T-cell (primary cell): ENCODE measurements at regions not wholly inside any gene's neighbourhood (a gene's known extent, or its start where the extent isn't known, plus 50 kb on each side); places are given as distances from the start of the nearest gene placed in this dataset.
"Not testable (repeated sequence)": the region's sequence is repeated elsewhere in the genome, so short reads cannot be mapped to it uniquely, and the experiment has no call there.

Experiments used
- ATAC-seq, 4 experiments: fragments of 200-7000 bp in 3 of 4; fragments of 150-1000 bp in 1 of 4; cut with Tn5 transposase; replicated peaks in 1 of 4; 1 replicate in 3 of 4; 2 replicates in 1 of 4; pipeline ENCODE4 v1.10.0; 2021; ENCODE audit warnings: moderate library complexity in 3 of 4, mild to moderate bottlenecking in 2 of 4, moderate number of reproducible peaks in 1 of 4
- CTCF ChIA-PET, 2 donors: fragments of 300-600 bp; sonication (Branson Sonifier 250); formaldehyde crosslinking; loops; one replicate each; lab custom pipeline; 2022; ENCODE audit warnings: antibody characterized with exemption in 2 of 2; lab: Charles Lee
- POLR2A ChIA-PET, 2 donors: fragments of 300-600 bp; sonication (Branson Sonifier 250); formaldehyde crosslinking; loops; one replicate each; lab custom pipeline; 2022; ENCODE audit warnings: antibody characterized with exemption in 2 of 2; lab: Charles Lee
- DNase-seq, 35 experiments: peaks; one replicate each; pipeline versions ENCODE4 v3.0.0 to v3.0.0-alpha.2; 2013 to 2023
- H3K27ac ChIP-seq: one replicate; pipeline ENCODE4 v1.5.1; 2013; ENCODE audit warnings: low read length
- H3K27me3 ChIP-seq, 2 experiments: replicated peaks in 1 of 2; 1 replicate in 1 of 2; 2 replicates in 1 of 2; pipeline versions ENCODE4 v1.6.1 to v1.7.0; 2013; ENCODE audit warnings: low read length in 1 of 2, mixed read lengths in 1 of 2; ENCODE audit not compliant: control insufficient read depth in 2 of 2, insufficient read depth in 2 of 2; ENCODE audit errors: extremely low read depth in 1 of 2
- H3K36me3 ChIP-seq, 2 donors: 1 replicate in 1 of 2; 2 replicates in 1 of 2; pipeline versions ENCODE4 v1.6.1 to v1.7.0; 2013; ENCODE audit warnings: low read length in 1 of 2; ENCODE audit not compliant: control insufficient read depth in 2 of 2, insufficient read depth in 1 of 2; ENCODE audit errors: extremely low read depth in 1 of 2
- H3K4me1 ChIP-seq, 2 experiments: 1 replicate in 1 of 2; 2 replicates in 1 of 2; pipeline versions ENCODE4 v1.6.1 to v1.7.0; 2013; ENCODE audit warnings: low read length in 2 of 2, mixed read lengths in 1 of 2; ENCODE audit not compliant: insufficient read depth in 2 of 2, control insufficient read depth in 1 of 2; ENCODE audit errors: extremely low read depth in 1 of 2
- H3K4me3 ChIP-seq, 2 donors: 1 replicate in 1 of 2; 2 replicates in 1 of 2; pipeline versions ENCODE4 v1.5.1 to v1.7.0; 2013; ENCODE audit warnings: mild to moderate bottlenecking in 2 of 2, low read length in 1 of 2, moderate library complexity in 1 of 2; ENCODE audit not compliant: control insufficient read depth in 1 of 2; ENCODE audit errors: extremely low read depth in 1 of 2
- H3K9me3 ChIP-seq: 2 replicates; pipeline ENCODE4 v1.7.0; 2013
- H3K27ac Mint-ChIP-seq, 2 donors: one replicate each; pipeline ENCODE4 v1.8.0; 2020 to 2021; ENCODE audit warnings: mild to moderate bottlenecking in 2 of 2, mixed read lengths in 2 of 2
- H3K27me3 Mint-ChIP-seq, 2 donors: one replicate each; pipeline ENCODE4 v1.8.0; 2021 to 2022; ENCODE audit warnings: mixed read lengths in 2 of 2
- H3K36me3 Mint-ChIP-seq: one replicate; pipeline ENCODE4 v1.8.0; 2021; ENCODE audit warnings: mixed read lengths
- H3K4me1 Mint-ChIP-seq, 3 donors: one replicate each; pipeline ENCODE4 v1.8.0; 2020 to 2022; ENCODE audit warnings: mixed read lengths in 3 of 3, mild to moderate bottlenecking in 1 of 3
- H3K4me3 Mint-ChIP-seq, 3 donors: one replicate each; pipeline ENCODE4 v1.8.0; 2020 to 2022; ENCODE audit warnings: mild to moderate bottlenecking in 3 of 3, mixed read lengths in 3 of 3, moderate library complexity in 3 of 3
- H3K9me3 Mint-ChIP-seq, 3 donors: one replicate each; pipeline ENCODE4 v1.8.0; 2020 to 2022; ENCODE audit warnings: mixed read lengths in 3 of 3
- WGBS: methylation state at CpG from one replicate; pipeline ENCODE4 v1.1.5; 2013; ENCODE audit warnings: missing lambda C conversion rate; ENCODE audit not compliant: insufficient coverage; 5-methylcytosine and 5-hydroxymethylcytosine counted together

DNA sequence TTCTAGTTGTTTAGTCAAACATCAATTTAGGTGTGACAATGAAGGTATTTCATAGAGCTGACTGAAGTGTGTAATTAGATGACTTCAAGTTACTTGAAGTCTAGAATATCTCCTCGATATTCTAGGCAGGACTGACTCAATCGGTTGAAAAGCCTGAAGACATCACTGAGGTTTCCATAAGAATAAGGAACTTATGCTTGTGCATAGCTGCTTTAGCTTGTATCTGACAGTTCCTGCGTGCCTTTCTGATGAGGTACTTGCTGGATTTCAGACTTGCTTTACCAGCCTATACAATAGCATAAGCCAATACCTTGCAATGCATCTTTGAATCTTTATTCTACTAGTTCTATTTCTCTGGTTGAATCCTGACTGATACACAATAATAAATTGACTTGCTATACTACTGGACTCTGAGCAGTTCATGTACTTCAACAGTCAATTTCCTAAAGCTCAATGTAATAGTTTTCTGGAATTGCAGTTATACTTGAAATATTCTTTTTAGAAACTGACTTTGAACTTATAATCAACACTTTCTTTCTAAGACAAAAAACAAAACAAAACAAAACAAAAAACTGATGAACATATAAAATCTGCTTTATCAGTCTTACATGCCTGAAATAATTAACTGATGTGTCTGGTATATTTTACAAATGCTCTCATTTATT is 1534.8 kb downstream of the SLITRK5 start:
- no peaks in the 10 kb centered on the region for H3K27me3 Mint-ChIP-seq
- H3K4me3 Mint-ChIP-seq: no peak overlapping the region
- H3K36me3 Mint-ChIP-seq: no peaks in the 10 kb centered on the region
- 62% methylated on average over 3 of the region's 3 CpGs for WGBS
- H3K27me3 ChIP-seq: no peaks in the 10 kb centered on the region
- no peaks in the 10 kb centered on the region for H3K4me1 Mint-ChIP-seq
- no peaks in the 10 kb centered on the region for H3K36me3 ChIP-seq
- CTCF ChIA-PET: no interaction called here
- H3K4me1 ChIP-seq: no peaks in the 10 kb centered on the region
- H3K9me3 ChIP-seq: no peaks in the 10 kb centered on the region
- no peak for ATAC-seq
- peaks cover 0 to 18% (median 1%) of the 10 kb centered on the region in 3 donors for H3K9me3 Mint-ChIP-seq
- POLR2A ChIA-PET: no interaction called here
- no peak overlapping the region for H3K4me3 ChIP-seq
- no peak for DNase-seq
- H3K27ac Mint-ChIP-seq: no peak overlapping the region
- H3K27ac ChIP-seq: no peak overlapping the region

DNA sequence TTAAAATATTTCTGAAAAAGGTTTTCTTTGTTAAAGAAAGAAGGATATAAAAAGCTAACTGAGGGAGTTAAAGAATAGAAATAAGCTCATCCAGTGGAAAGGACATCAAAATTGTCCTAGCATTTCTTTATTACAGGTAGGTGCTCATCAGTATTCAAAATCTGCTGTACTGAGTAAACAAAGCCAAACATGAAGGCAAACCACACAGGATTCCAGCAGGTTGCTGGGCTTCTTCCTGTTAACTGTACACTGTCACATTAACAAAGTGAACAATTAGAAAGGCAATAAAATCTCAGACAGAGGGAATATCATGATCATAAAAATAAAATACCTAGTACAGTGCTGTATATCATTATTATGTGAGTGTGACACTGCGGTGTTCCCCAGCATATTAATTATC is 1541.0 kb downstream of the SLITRK5 start:
- Histone ChIP-seq H3K9me3 (no peaks in the 10 kb centered on the region), H3K27ac (no peak overlapping the region), H3K36me3 (no peaks in the 10 kb centered on the region), H3K27me3 (no peaks in the 10 kb centered on the region), H3K4me1 (no peaks in the 10 kb centered on the region), H3K4me3 (no peak overlapping the region)
- H3K4me3 Mint-ChIP-seq: no peak overlapping the region
- H3K36me3 Mint-ChIP-seq: no peaks in the 10 kb centered on the region
- peaks cover 0 to 17% (median 6%) of the 10 kb centered on the region in 3 donors for H3K9me3 Mint-ChIP-seq
- H3K4me1 Mint-ChIP-seq: no peaks in the 10 kb centered on the region
- no peak overlapping the region for H3K27ac Mint-ChIP-seq
- ChIA-PET CTCF (no interaction called here), POLR2A (interaction anchor here in 1 of 2 donors (0.6 kb wide), 1 partner anchor 17 kb away, joined by 3 read pairs; no protein-coding TSS in a partner anchor)
- DNase-seq: no peak
- no peaks in the 10 kb centered on the region for H3K27me3 Mint-ChIP-seq
- WGBS: no CpG with 5 or more reads among the region's 1 CpG
- no peak for ATAC-seq

DNA sequence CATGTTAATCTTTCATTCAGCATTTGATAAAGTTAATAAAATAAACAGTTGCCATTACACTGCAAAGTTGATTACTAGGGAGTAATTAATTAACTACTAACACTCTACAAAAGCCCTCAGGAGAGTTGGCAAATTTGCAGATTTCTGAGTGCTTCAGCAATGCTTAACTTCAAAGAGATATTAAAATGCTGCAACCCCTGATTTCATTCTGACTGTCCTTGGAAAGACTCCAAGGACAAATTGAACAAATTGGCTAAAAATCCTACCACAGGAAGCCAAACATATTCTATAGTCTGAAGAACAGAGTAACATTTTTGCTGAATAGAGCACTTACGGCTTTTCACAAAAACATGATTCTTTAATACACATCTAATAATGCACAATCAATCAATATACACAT is 1543.0 kb downstream of the SLITRK5 start:
- no peaks in the 10 kb centered on the region for H3K27me3 ChIP-seq
- POLR2A ChIA-PET: no interaction called here
- H3K9me3 ChIP-seq: peaks cover 2% of the 10 kb centered on the region
- Mint-ChIP-seq H3K4me1 (no peaks in the 10 kb centered on the region), H3K27me3 (no peaks in the 10 kb centered on the region), H3K27ac (no peak overlapping the region), H3K36me3 (no peaks in the 10 kb centered on the region), H3K4me3 (no peak overlapping the region), H3K9me3 (peaks cover 0 to 16% (median 6%) of the 10 kb centered on the region in 3 donors)
- CTCF ChIA-PET: no interaction called here
- no peaks in the 10 kb centered on the region for H3K36me3 ChIP-seq
- no CpG with 5 or more reads among the region's 1 CpG for WGBS
- DNase-seq (no peak), ATAC-seq (no peak)
- H3K27ac ChIP-seq: no peak overlapping the region
- H3K4me3 ChIP-seq: no peak overlapping the region
- no peaks in the 10 kb centered on the region for H3K4me1 ChIP-seq

DNA sequence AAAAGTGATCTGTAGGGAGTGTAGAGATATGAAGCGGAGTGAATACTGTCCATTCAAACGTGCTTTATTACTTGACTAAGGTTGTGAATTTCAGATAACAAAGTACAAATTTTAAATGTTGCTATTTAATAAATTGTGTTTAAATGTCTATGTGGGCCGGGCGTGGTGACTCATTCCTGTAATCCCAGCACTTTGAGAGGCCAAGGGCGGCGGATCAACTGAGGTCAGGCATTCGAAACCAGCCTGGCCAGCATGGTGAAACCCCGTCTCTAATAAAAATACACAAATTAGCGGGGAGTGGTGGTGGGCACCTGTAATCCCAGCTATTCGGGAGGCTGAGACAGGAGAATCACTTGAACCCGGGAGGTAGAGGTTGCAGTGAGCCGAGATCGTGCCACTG is 1544.1 kb downstream of the SLITRK5 start:
- H3K4me3 Mint-ChIP-seq, H3K4me3 ChIP-seq, H3K27me3 Mint-ChIP-seq, H3K27ac ChIP-seq, H3K4me1 ChIP-seq, H3K27me3 ChIP-seq, CTCF ChIA-PET, DNase-seq, POLR2A ChIA-PET, H3K27ac Mint-ChIP-seq, H3K36me3 Mint-ChIP-seq, ATAC-seq, H3K36me3 ChIP-seq, H3K4me1 Mint-ChIP-seq, H3K9me3 ChIP-seq: not testable (repeated sequence)
- WGBS: 84% methylated on average over 6 of the region's 13 CpGs
- peaks cover 0 to 22% (median 7%) of the 10 kb centered on the region in 3 donors for H3K9me3 Mint-ChIP-seq

DNA sequence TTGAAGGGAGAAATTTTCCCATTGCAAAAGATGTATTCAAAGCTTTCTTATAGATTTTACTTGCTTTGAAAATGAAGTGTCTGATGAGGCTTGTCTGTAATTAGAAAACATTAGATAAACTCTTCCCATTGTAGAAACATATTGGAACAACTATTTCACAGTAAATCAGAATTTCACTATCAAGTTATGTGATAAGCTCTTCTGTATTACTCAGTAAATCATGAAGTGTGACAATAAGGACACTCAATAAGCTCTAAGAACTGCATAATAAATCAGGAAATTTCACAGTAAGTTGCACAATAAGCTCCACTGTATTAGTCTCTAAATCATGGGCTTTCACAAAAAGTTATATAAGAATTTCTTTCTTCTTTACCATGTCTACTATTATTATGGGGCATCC is 1546.6 kb downstream of the SLITRK5 start:
- no peaks in the 10 kb centered on the region for H3K4me1 Mint-ChIP-seq
- Histone ChIP-seq H3K36me3 (no peaks in the 10 kb centered on the region), H3K27ac (no peak overlapping the region), H3K4me3 (no peak overlapping the region), H3K9me3 (peaks cover 2% of the 10 kb centered on the region), H3K27me3 (no peaks in the 10 kb centered on the region), H3K4me1 (no peaks in the 10 kb centered on the region)
- H3K27me3 Mint-ChIP-seq: no peaks in the 10 kb centered on the region
- DNase-seq (no peak), ATAC-seq (no peak)
- no peak overlapping the region for H3K27ac Mint-ChIP-seq
- ChIA-PET CTCF (no interaction called here), POLR2A (no interaction called here)
- no peak overlapping the region for H3K4me3 Mint-ChIP-seq
- H3K9me3 Mint-ChIP-seq: peaks cover 4 to 38% (median 25%) of the 10 kb centered on the region in 3 donors
- no peaks in the 10 kb centered on the region for H3K36me3 Mint-ChIP-seq

DNA sequence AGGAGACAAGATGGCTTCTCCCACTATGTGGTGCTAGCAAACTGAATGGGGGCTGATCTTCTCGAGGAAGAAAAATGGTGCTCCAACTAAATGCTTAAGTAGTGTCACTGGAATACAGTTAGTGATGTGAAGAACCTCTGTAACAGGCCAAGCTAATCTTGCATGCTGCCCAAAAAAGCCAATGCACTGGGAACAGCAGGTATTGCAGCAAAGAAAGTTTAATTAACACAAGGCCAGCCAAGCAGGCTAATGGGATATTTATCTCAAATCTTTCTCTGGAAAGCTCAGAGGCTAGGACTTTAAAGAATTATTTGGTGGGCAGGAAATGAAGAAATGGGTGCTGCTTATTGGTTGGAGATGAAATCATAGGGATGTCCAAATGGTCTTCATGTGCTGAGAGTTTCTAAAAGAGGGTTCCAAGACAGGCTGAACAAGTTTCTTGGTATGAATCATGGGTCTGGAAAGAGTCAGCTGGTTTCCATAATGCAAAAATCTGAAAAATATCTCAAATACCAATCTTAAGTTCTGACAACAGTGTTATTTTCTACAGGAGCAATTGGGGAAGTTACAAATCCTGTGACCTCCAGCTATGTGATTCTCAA is 1550.5 kb downstream of the SLITRK5 start:
- H3K27ac Mint-ChIP-seq: no peak overlapping the region
- Histone ChIP-seq H3K9me3 (peaks cover 2% of the 10 kb centered on the region), H3K4me1 (no peaks in the 10 kb centered on the region), H3K27ac (no peak overlapping the region), H3K36me3 (no peaks in the 10 kb centered on the region), H3K27me3 (no peaks in the 10 kb centered on the region), H3K4me3 (no peak overlapping the region)
- no peaks in the 10 kb centered on the region for H3K36me3 Mint-ChIP-seq
- no peaks in the 10 kb centered on the region for H3K27me3 Mint-ChIP-seq
- 43% methylated on average over 1 of the region's 1 CpG for whole genome bisulfite sequencing
- ChIA-PET CTCF (no interaction called here), POLR2A (no interaction called here)
- H3K9me3 Mint-ChIP-seq: peaks cover 4 to 36% (median 22%) of the 10 kb centered on the region in 3 donors
- H3K4me1 Mint-ChIP-seq: no peaks in the 10 kb centered on the region
- no peak overlapping the region for H3K4me3 Mint-ChIP-seq
- ATAC-seq (no peak), DNase-seq (no peak)
